HG02840 (cell line): ENCODE measurements at regions not wholly inside any gene's neighbourhood (a gene's known extent, or its start where the extent isn't known, plus 50 kb on each side); places are given as distances from the start of the nearest gene placed in this dataset.
"Not testable (repeated sequence)": the region's sequence is repeated elsewhere in the genome, so short reads cannot be mapped to it uniquely, and the experiment has no call there.

Experiments
- ATAC-seq: cut with Tn5 transposase; IDR thresholded peaks from one replicate; pipeline ENCODE4 v1.9.1; 2021; ENCODE audit warnings: mild to moderate bottlenecking, moderate library complexity, moderate number of reproducible peaks; ENCODE audit not compliant: unreplicated experiment, low FRiP score

- ATAC-seq, result no peak
These were observed 801.3 kb downstream of the DNAH5 start for GRCh38 chr5:13143214-13143613.

- no peak for ATAC-seq
These were observed 810.5 kb downstream of the DNAH5 start for GRCh38 chr5:13133951-13134350.

DNA sequence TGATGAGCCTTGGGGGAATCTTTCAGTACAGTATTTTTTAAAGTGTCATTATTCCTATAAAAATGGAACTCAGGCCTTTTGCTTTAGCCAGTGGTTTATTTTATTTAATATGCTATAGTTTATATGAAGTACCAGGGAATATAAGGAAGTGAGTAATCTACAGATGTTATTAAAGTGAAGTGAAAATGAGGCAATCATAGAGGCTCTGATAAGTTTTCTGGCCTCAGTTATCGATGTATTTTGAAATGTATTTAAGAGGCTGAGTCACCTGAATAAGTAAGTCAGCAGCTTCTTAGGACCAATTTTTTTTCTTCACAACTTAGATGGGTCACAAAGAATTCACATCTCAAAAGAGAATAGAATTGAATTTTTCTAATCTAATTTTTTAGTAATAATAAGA, 829.0 kb downstream of the DNAH5 start:
- no peak for ATAC-seq

DNA sequence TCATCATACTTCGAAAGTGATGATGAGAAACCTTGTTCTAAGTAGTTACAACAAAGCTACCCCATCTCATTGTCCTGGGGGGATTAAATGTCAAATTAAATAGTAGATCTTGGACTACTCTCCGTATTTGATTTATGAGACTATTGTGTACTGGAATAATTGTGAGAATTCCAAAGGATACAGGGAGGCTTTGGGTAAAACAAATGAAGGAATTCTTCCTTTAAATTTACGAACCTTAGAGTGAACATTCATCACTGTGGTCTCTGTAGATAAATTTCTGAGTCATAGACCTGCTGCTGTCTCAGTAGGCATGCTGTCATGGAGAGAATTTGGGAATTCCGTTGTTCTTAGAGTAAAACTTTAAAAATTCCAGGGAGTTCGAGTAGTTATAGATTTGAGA, 836.2 kb downstream of the DNAH5 start:
- no peak for ATAC-seq

DNA sequence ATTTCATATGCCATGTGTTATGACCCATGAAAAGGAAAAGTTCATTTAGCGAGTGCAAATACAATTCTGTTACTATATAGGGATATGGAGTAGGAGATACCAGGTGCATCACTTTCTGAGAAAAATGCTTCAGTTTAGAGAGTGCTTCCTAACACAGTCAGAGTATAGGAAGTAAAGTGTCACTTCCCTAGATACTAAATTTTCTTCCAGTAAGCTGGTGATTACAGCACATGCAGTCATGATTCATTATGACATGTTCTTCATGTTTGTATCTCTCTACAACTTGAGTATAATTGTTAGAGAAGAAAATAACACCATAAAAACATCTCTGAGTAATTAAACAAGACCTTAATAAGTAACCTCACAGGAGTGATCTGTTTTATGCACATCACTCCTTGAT, 837.0 kb downstream of the DNAH5 start:
- ATAC-seq, result no peak

- ATAC-seq, result no peak
These were observed 863.4 kb downstream of the DNAH5 start for GRCh38 chr5:13081116-13081515.

- ATAC-seq, result not testable (repeated sequence)
These were observed 871.6 kb downstream of the DNAH5 start for GRCh38 chr5:13072936-13073335.

GRCh38 chr5:13063088-13063487, 881.4 kb downstream of the DNAH5 start:
- no peak for ATAC-seq

DNA sequence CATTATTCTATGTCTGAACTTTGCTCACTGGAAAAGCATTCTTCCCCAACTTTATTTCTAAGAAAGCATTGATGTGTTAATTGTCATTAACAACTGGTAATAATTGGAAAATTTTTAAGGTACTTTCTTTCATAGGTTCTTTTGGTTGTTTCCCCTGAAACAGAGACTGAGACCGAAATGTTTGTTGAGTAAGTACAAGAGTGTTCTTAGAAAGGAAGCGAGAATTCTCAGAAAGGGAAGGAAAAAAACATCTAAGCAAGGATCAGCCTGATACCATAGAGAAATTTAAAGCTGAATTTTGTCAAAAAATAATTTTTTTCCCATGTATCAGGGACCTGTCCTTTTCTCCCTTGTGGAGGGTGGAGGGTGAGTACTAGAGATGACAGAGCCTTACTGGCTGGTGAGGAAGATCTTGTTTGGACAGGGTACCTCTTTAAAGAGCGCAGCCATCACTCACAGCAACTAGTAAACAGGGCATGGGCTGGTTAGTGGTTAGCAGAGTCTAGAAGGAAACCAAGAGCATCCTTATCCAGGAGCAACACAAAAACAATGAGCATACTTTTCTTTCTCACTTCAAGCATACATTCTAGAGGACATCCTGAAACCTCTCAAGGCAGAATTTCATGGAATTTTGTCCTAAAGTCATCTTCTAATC, 898.5 kb downstream of the DNAH5 start:
- no peak for ATAC-seq

GRCh38 chr5:13034061-13034460, 910.4 kb downstream of the DNAH5 start:
- no peak for ATAC-seq

GRCh38 chr5:13029211-13029610, 915.3 kb downstream of the DNAH5 start:
- ATAC-seq, result no peak

- no peak for ATAC-seq
These were observed 916.6 kb downstream of the DNAH5 start for GRCh38 chr5:13027874-13028273.

DNA sequence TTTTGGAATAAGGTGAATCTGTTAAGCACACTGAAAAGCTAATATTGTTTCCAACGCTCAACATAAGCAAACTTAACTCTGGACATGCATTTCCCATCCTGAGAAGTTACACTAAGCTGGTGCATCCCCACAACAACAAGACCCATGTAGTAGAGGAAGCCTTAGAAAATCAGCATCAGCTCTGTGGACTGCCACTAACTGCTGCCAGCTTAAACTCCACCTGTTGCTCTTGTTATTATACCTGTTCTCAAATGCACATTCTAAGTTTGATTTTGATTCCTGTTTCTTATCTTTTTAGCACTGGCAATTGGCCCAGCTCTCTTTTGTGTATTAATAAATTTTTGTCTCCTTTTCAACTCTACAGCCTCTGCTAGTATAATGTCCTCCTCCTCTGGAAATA, 924.8 kb downstream of the DNAH5 start:
- no peak for ATAC-seq

DNA sequence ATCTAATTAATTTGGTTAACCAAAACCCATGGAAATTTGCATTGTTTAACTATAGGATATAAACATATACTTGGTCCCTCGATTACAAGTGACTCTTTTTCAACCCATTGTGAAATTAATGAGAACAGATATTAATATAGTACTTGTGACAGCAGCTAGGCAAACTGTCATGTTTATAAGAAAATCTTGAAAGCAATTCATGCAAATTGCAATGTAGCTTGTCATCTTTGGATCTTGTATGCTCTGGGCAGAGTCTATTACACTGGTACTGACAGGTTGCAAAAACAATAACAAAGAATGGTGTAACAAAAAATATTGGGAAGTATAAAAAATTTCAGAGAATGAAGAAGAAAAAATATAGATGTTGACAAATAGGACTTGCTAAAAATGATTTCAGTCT, 941.0 kb downstream of the DNAH5 start:
- ATAC-seq, result no peak

- no peak for ATAC-seq
These were observed 944.8 kb downstream of the DNAH5 start for GRCh38 chr5:12999667-13000066.

DNA sequence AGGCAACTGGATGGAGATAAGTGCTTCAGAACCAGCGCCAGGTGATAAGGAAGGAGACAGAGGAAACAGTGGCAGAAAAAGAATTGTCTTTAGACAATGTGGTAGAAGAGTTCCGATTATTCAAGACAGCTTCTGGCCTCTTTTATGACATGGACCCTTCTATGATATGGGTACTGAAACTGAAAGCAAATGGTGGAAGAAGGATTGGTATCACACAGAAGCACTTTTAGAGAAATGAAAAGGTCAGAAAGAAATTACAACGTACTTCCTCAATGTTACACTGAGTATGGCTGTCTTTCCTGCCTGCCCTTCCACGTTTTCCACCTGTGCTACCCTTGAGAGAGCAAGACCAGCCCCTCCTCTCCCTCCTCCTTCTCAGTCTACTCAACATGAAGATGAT, 959.3 kb downstream of the DNAH5 start:
- no peak for ATAC-seq

- ATAC-seq, result no peak
These were observed 969.6 kb downstream of the DNAH5 start for GRCh38 chr5:12974856-12975255.

DNA sequence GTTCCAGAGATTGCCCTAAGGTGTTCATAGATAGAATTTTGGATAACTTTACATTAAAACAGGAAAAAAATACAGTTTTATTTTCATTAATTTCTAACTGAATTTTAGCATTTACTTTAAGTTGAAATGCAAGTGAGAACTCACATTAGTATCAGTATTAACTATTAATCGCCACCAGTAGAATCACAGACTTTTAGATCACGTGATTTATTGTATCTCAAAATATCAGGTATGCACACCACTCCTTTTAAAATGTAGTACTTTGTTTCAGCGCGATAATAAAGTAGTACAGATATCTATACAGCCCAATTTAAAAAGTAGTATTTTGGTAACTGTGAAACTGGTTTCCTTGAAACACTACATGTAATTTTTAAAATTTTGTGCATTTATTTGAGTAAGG, 978.7 kb downstream of the DNAH5 start:
- no peak for ATAC-seq

DNA sequence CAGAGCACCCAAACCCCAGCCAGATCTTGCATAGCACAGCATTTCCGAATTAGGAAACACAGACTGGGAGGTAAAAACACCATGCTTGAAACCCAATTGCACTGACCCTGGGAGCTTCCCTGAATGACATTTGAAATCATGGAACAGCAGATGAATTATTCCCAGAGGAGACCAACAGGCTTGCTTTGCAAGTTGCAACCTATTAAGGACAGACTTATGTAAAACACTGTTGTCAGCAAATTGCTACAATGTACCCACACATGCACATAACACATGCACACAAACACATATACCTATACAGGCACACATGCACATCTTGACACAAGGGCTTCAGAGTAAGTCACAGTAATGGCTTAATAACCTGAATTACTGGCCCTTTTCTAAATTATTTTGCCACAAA, 984.8 kb downstream of the DNAH5 start:
- ATAC-seq, result no peak

DNA sequence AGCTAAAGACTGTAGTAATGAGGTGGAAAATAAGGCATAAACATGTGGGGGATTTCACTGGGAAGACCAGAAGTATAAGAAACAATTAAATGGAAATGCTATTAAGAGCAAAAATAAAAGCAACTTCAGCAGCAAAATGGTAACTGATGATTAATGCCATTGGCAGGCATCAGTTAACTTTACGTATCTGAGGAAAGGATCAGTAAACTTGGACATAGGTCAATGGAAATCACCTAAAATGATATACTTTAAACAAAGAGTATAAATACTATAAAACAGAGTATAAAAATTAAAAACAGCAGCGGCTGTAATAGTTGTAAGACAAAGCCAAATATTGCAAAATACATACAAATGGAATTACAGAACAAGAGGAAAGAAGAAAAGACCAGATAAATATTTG, 992.1 kb downstream of the DNAH5 start:
- no peak for ATAC-seq

DNA sequence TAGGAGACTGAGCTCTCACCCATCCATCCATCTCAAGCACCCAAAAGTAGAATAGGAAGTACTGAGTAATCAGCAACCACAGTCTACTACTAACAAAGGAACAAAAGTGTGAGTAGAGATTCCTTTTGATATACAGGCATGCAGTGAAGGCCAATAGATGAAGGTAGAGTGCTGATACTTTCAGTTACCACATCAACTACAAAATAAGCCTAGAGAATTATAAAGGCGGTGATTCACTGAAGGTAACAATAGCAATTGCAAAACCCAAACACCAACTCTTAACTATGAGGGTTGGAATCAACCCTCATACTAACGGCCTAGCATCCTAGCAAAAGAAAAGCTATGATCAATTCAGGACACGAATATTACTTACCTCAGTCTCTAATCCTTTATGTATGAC, 992.6 kb downstream of the DNAH5 start:
- no peak for ATAC-seq

DNA sequence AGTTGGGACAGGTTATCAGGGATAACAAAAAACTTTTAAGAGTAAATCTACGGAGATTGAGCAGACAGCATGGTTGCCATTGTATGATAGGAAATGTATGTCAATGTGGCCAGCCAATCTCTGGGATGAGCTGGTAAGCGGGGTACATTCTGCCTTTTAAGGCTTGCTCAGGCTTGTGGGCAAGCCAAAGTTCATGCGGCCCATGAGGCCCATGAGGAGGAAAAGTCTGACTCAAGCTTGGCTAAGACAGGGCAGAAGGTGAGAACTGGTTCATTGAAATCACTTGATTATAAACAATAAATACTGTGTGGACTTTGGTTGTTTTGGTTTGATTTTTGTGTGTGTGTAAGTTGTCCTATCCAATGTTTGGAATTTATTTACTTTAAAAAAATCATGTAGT, 997.1 kb downstream of the DNAH5 start:
- ATAC-seq, result no peak

DNA sequence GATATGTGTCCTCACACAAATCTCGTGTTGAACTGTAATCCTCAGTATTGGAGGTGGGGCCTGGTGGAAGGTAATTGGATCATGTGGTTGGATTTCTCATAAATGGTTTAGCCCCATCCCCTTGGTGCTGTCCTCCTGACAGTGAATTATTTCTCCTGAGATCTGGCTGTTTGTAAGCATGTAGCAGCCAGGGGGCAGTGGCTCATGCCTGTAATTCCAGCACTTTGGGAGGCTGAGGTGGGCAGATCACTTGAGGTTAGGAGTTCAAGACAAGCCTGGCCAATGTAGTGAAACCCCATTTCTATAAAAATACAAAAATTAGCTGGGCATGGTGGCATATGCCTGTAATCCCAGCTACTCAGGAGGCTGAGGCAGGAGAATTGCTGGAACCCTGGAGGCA, 999.0 kb downstream of the DNAH5 start:
- not testable (repeated sequence) for ATAC-seq
